ENCODE measurements at regions not wholly inside any gene's neighbourhood (a gene's known extent, or its start where the extent isn't known, plus 50 kb on each side); places are given as distances from the start of the nearest gene placed in this dataset.

- DNase-seq (ENCODE audit: low spot score) = no peak
Measured at GRCh38 chr4:111492496-111492895, 652.8 kb upstream of the FAM241A start.

- DNase-seq (ENCODE audit: low spot score) = no peak
Measured at GRCh38 chr4:111494471-111494870, 650.8 kb upstream of the FAM241A start.

DNA sequence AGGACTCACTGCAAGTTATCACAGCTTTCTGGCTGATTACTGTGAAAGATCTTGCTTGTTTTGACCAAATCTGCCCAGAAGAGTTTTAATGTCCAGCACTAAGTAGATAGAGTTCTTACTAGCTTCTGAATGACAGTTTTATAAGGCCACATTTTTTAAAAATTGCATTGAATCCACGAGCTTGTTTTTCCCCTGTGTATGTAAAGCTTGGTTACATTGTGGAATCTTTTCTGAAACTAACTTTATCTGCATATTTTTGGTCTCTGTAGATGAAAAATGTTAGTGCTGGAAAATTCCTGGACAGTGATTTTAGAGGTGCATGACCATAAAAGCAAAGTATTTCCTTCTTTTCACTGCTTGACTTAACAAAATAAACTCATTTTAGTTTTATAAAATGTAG, 650.3 kb upstream of the FAM241A start:
- no peak for DNase-seq (ENCODE audit: low spot score)

DNA sequence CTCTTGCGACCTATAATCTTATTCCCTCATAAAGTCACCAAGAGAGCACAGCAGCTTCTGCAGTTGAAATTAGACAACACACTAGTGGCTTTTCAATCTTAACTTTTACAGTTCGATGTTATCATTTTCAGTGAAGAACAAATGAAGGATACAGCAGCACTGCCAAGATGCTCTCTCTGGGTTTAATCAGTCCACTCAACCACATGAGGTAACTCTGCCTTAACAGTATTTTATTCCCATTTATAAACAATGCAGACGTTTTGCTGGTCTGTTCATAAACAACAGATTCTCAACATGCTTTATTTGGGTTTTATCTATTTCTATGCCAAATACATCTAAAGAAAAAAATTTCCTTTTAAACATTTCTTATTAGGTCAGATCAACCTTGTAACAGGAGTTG, 646.0 kb upstream of the FAM241A start:
- no peak for DNase-seq (ENCODE audit: low spot score)

- DNase-seq (ENCODE audit: low spot score) = no peak
Measured at GRCh38 chr4:111499706-111500105, 645.5 kb upstream of the FAM241A start.

GRCh38 chr4:111500858-111501257, 644.4 kb upstream of the FAM241A start:
- no peak for DNase-seq (ENCODE audit: low spot score)

- DNase-seq (ENCODE audit: low spot score) = no peak
Measured at GRCh38 chr4:111501946-111502345, 643.3 kb upstream of the FAM241A start.

- DNase-seq (ENCODE audit: low spot score) = no peak
Measured at GRCh38 chr4:111502626-111503025, 642.6 kb upstream of the FAM241A start.

DNA sequence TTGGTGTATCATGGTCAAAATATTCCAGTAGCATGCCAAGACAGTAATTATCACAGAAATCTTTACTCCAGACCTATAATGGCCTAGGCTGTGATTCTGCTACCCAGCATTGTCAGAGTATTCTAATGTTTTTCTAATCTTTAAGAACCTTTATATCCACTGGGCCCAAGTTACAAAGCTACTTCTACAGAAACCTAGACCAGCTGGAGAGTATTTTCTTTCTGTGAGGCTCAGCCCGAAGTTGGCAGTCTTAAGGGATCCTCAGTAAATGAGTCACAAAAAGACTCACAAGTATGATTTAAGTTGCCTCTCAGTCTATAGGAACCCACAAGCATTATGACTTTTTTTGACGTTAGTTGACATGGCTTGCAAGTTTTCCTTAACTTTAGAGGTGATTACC, 638.5 kb upstream of the FAM241A start:
- DNase-seq (ENCODE audit: low spot score) = no peak

- DNase-seq (ENCODE audit: low spot score) = no peak
Measured at GRCh38 chr4:111510535-111510934, 634.7 kb upstream of the FAM241A start.

DNA sequence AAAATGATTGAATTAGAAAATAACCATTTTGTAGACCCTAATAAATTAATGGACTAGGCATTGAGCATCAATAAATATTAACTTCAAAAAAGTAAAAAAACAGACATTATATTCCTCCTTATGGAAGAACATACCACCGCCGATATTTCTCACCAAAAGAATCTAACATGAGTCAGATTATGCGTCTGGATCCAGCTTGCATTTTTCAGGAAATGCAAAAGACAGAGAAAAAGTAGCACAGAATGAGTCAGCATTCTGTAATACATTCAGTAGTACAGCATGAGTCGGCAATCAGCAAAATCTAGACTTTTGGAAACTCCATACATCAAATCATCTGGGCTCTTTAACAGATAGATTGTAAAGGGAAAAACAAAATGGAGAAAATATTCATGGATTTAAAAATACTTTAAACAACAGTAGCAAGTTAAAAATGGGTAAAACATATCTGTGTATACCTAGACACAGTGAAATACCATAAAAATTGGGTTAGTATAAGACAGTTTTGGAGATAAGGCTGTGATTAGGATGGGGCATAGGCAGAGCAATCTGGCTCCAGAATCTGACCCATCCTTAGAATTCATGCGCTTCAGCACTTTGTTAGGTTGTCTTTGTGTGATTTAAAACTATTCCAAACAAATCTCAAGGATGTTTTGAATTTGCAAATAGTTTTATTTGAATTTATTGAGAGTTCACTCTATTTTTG, 633.0 kb upstream of the FAM241A start:
- DNase-seq (ENCODE audit: low spot score) = peak; percentile 14

DNA sequence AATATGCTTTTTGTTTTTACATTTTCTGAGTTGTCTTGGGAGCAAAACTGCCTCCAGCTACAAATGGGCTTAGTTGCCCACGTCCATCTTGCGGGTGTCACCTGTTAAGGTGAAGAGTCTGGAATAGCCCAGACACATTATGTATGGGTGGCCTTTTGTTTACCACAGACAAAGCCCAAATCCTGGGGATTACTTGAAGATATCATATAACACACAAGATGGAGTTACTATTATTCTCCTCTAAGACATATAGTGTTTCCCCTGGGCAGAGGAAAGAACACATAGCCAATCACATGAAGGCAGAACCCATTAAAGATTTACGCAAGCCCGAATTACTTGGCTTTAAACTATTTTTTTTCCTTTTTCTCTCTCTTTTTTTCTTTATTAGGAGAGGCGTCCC, 625.6 kb upstream of the FAM241A start:
- no peak for DNase-seq (ENCODE audit: low spot score)

DNA sequence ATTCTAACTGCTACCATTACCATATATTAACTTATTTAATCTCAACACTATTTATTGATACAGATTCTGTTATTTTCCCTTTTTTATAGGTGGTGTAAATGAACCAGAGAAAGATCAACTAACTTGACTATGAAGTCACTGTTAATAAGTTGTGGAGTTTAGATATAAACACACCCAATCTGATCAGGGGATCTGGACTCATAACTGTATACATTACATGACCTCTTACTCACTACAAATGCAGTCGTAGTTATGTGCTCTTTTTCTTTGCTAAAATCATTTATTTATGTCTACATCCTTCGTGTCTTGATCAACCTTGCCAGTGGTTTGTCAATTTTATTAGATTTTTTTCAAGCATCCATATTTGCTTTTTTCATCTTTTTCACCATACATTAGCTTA, 614.8 kb upstream of the FAM241A start:
- DNase-seq (ENCODE audit: low spot score) = no peak

DNA sequence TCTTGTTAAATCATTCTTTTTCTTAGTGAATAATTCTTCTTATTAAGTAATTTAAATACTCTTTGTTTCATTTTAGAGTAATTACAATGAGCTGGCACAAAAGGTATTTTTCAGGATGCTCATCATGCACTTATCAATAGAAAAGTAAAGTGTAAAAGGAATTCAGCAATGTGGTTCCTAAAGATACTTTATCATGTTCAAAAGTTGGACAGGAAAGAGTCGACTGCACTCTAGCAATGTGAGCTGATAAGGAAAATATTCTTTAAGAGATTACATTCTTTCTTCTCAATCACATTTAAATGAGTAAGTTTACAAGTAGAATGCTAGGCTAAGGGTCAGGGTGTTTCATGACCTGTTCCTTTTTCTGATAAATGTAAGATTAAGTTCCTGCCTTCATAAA, 609.5 kb upstream of the FAM241A start:
- no peak for DNase-seq (ENCODE audit: low spot score)

- DNase-seq (ENCODE audit: low spot score) = no peak
Measured at GRCh38 chr4:111537165-111537564, 608.1 kb upstream of the FAM241A start.

GRCh38 chr4:111537871-111538270, 607.4 kb upstream of the FAM241A start:
- DNase-seq (ENCODE audit: low spot score) = no peak

DNA sequence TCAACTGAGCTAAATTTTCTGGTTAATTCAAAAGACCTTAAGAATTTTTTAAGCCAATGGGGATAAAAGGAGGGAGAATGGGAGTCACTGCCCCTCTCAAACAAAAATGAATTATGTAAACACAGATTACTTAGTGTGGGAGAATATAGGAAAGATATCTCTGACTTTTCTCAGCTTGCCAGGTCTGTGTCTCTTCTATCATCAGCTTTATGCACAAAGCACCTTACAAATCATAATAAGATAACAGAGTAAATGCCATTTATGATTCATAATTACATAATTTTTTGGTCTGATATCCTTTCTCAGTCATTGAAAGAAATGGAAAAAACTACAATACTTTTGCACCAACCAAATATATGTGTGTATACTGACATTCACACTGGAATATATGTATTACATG, 604.6 kb upstream of the FAM241A start:
- no peak for DNase-seq (ENCODE audit: low spot score)

GRCh38 chr4:111542056-111542455, 603.2 kb upstream of the FAM241A start:
- no peak for DNase-seq (ENCODE audit: low spot score)

- DNase-seq (ENCODE audit: low spot score) = no peak
Measured at GRCh38 chr4:111546881-111547280, 598.4 kb upstream of the FAM241A start.

- peak; percentile 4 for DNase-seq (ENCODE audit: low spot score)
Measured at GRCh38 chr4:111556141-111556781, 589.0 kb upstream of the FAM241A start.

DNA sequence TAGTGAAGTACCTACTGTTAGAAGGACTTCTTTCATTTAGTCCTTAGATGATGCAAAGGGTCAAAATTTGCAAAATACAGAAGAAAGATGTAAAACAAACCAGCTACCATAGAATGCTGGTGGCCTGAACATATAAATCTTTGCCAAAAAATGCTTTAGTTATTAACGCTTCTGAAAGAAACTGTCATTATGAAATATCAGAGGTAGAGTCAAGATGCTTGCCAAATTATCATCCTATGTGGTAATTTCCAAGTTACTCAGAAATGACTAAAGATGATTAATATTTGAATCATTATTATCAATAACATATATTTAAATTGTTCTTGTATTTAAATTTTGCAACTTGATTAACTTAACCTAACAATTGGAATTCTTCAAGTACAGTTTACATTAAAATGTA, 588.4 kb upstream of the FAM241A start:
- DNase-seq (ENCODE audit: low spot score) = no peak

GRCh38 chr4:111562826-111563225, 582.4 kb upstream of the FAM241A start:
- DNase-seq (ENCODE audit: low spot score) = peak; percentile 3

DNA sequence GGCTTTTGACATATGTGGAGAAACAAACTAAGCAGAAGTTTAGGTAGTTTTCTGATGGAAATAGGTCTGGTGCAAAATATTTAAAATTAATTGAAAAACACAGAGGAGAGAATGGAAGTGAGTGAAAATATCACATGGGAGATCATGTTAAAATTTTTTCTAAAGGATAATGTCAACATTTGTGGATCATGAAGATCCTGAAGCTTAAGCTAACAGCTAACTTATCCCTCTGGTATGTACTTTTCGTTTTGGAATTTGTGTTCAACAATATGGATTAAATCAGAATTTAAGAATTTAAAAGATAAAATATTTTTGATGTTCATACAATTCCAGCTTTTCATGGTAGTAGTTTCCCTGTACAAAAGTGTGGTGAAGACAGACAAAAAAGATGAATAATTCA, 572.8 kb upstream of the FAM241A start:
- no peak for DNase-seq (ENCODE audit: low spot score)

- no peak for DNase-seq (ENCODE audit: low spot score)
Measured at GRCh38 chr4:111573386-111573785, 571.9 kb upstream of the FAM241A start.
